ENCODE measurements at regions not wholly inside any gene's neighbourhood (a gene's known extent, or its start where the extent isn't known, plus 50 kb on each side); places are given as distances from the start of the nearest gene placed in this dataset.

DNA sequence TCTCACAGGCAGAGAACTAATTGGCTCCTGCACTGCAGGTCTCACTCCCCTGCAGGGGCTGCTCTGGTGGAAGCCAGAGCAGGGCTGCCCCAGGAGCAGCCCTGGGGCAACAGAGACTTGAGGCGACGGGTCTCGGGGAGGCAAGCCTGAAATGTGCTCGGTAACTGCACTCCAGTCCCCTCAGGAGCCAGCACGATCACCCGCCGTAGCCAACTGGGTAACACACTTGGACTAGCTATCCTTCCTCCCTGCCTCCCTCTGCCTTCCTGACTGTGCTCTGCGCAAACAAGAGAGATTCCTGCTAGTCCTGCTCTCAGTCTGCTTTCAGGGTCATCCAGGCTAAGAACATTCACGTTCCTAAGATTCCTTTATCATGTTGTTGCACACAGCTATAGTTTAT, 140.7 kb upstream of the NSMCE3 start:
- TF ChIP-seq JUND (IDR thresholded peaks at IDR 0.05; ENCODE audit: low read depth), result no peak
- in situ Hi-C loops (cut with HindIII; ENCODE audit: low pct_unique_long_range_greater_than_20kb, low sequenced_read_pairs), result no loop called here

DNA sequence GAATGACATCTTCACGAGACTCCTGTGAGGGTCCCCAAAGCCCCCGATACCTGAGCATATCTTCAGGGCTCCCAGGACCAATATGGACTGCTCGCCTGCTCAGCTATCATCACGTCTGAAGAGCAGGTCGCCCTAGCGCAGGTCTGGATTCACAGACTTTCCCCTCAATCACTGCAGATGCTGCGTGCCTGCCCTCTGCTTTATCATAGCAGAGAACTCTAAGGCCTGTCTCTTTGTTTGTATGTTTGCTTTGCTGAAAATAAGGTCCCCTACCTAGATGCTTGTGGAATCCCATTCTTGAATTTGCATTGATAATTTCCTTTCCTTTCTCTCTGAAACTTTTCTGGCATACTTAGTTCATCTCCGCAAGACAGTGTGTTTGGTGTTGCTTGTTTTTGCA, 140.3 kb upstream of the NSMCE3 start:
- no peak for DNase-seq (ENCODE audit: low read depth in 1 of 2, low spot score in 1 of 2)
- TF ChIP-seq JUND (IDR thresholded peaks at IDR 0.05; ENCODE audit: low read depth), result no peak
- in situ Hi-C loops (cut with HindIII; ENCODE audit: low pct_unique_long_range_greater_than_20kb, low sequenced_read_pairs), result no loop called here

More for the DNA sequence above, 140.7 kb upstream of the NSMCE3 start:
- DNase-seq (ENCODE audit: low read depth in 1 of 2, low spot score in 1 of 2), result peak in 1 of 2 experiments; percentile 44

DNA sequence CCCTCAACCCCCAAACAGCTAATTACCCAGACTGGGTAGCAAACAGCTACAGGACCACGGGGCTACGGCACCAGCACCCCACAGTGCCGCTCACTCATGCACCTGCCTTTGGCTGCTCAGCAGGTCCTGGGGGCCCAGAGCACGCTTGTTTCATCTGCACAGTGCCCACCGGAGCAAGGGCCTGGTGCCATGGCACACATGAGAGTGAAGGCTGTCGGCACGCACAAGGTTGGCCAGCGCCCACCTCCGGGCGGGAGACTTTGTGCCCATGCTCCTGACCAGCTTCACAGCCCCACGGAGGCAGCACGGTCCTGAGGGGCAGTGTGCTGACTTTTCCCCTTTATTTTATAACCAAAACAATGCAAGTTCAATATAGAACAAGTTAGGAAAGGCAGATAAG, 135.9 kb upstream of the NSMCE3 start:
- no peak for DNase-seq (ENCODE audit: low read depth in 1 of 2, low spot score in 1 of 2)
- in situ Hi-C loops (cut with HindIII; ENCODE audit: low pct_unique_long_range_greater_than_20kb, low sequenced_read_pairs), result no loop called here
- no peak for TF ChIP-seq JUND (IDR thresholded peaks at IDR 0.05; ENCODE audit: low read depth)

DNA sequence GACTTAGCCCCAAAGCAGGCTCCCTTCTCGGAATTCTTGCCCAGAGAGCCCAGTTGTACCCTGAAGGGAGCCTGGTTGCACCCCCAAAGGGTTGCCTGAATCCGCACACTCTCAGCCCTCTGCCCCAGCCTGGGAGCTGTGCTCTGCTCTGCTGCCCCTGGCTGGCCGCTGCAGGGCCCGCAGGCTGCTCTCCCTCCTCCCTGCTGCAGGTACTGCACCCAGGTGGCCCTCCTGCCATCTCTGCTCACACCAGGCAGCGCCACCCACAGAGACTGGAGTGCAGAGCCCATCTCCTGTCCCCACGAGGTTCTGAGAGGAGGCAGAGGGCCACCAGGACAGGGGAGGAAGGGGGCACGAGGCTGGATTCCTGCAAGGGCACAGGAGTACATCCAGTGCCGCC, 134.2 kb upstream of the NSMCE3 start:
- peak in 1 of 2 experiments; percentile 51 for DNase-seq (ENCODE audit: low read depth in 1 of 2, low spot score in 1 of 2)
- in situ Hi-C loops (cut with HindIII; ENCODE audit: low pct_unique_long_range_greater_than_20kb, low sequenced_read_pairs), result no loop called here
- TF ChIP-seq JUND (IDR thresholded peaks at IDR 0.05; ENCODE audit: low read depth), result no peak

DNA sequence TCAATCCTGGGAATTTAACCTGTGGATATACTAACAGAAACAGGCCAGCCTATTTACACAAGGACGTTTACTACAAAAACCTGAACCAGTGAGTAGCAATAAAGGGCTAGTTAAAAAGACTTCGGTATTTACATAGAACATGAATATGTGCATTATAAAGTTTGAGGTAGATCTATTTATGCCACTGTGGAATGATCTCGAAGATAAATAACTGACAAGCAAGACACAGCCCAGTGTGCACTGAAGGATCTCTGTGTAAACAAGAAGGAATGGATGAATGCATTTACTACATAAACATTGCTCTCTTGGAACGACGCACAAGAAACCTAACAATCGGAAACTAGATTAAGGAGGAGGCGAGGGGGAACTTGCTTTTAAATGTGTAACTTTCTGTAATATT, 132.0 kb upstream of the NSMCE3 start:
- in situ Hi-C loops (cut with HindIII; ENCODE audit: low pct_unique_long_range_greater_than_20kb, low sequenced_read_pairs), result no loop called here
- TF ChIP-seq JUND (IDR thresholded peaks at IDR 0.05; ENCODE audit: low read depth), result no peak

DNA sequence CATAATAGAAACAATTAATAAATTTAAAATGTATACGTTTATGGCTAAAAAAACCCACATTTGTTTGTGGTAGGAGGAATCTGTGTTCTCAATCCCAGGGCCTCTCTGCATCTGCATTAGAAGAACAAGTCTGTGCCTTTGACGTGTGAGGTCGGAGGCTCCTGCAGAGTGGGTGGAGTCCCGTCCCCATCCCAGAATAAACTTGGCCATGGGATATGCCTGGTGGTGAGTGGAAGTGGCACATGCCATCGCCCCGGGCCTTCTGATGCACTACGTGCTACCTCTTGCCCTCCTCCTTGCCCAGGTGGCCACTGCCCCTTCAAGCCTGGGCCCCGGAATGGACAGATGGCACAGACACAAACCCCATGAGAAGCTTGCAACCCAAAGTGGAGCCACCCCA, 131.1 kb upstream of the NSMCE3 start:
- in situ Hi-C loops (cut with HindIII; ENCODE audit: low pct_unique_long_range_greater_than_20kb, low sequenced_read_pairs), result no loop called here
- no peak for DNase-seq (ENCODE audit: low read depth in 1 of 2, low spot score in 1 of 2)
- no peak for TF ChIP-seq JUND (IDR thresholded peaks at IDR 0.05; ENCODE audit: low read depth)

More for the DNA sequence above, 132.0 kb upstream of the NSMCE3 start:
- no peak for DNase-seq (ENCODE audit: low read depth in 1 of 2, low spot score in 1 of 2)

DNA sequence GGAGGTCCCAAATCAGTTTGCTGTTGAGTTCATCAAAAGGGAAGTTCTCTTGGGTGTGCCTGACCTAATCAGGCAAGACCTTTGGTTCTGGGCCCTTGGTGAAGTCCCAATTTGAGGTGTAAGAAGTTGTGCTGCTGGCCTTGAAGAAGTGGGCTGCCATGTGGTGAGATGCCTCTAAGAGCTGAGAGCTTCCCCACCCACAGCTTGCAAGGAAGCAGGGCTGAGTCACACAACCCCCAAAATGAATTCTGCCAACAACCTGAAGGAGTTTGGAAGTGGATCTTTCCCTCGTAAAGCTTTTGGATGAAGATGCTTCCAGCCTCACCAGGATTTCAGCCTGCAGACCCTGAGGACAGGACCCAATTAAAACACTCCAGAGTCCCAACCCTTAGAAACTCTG, 129.3 kb upstream of the NSMCE3 start:
- no peak for TF ChIP-seq JUND (IDR thresholded peaks at IDR 0.05; ENCODE audit: low read depth)
- in situ Hi-C loops (cut with HindIII; ENCODE audit: low pct_unique_long_range_greater_than_20kb, low sequenced_read_pairs), result no loop called here

DNA sequence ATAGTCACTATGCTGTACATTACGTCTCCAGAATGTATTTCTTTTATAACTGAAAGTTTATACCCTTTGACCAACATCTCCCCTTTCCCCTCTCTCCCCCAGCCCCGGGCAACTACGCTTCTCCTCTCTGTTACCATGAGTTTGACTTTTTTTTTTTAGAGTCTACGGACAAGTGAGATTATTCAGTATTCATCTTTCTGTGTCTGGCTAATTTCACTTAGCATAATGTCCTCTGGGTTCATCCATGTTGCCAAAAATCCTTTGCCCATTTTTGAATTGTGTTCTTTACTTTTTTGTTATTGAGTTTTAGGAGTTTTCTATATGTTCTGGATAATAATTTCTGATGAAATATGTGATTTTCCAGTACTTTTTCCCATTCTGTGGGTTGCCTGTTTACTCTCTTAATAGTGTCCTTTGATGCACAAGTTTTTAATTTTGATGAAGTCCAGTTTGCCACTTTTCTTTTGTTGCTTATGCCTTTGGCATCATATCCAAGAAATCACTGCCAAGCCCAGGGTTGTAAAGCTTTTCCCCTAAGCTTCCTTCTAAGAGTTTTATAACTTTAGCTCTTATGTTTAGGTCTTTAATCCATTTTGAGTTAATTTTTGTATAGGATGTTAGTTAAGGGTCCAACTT, 126.7 kb upstream of the NSMCE3 start:
- in situ Hi-C loops (cut with HindIII; ENCODE audit: low pct_unique_long_range_greater_than_20kb, low sequenced_read_pairs), result no loop called here
- no peak for DNase-seq (ENCODE audit: low read depth in 1 of 2, low spot score in 1 of 2)
- no peak for TF ChIP-seq JUND (IDR thresholded peaks at IDR 0.05; ENCODE audit: low read depth)

More for the DNA sequence above, 129.3 kb upstream of the NSMCE3 start:
- no peak for DNase-seq (ENCODE audit: low read depth in 1 of 2, low spot score in 1 of 2)

DNA sequence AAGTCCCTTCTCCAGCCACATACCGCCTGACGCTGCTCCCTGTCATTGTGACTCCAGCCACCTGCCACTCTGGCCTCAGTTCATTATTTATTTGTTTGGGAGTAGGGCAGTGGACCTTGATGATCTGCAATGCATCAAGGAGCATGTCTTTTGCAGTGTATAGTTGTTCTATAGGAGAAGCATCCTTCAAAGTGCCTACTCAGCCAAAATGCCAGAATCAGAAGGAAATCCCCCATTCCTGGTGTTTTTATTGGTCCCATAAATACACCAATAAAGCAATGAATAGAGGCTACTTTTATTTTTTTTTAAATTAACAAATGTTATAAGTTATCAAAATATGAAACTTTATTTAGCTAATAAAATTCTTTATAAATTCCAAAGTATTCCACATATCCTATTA, 123.8 kb upstream of the NSMCE3 start:
- no peak for TF ChIP-seq JUND (IDR thresholded peaks at IDR 0.05; ENCODE audit: low read depth)
- no peak for DNase-seq (ENCODE audit: low read depth in 1 of 2, low spot score in 1 of 2)
- in situ Hi-C loops (cut with HindIII; ENCODE audit: low pct_unique_long_range_greater_than_20kb, low sequenced_read_pairs), result no loop called here

DNA sequence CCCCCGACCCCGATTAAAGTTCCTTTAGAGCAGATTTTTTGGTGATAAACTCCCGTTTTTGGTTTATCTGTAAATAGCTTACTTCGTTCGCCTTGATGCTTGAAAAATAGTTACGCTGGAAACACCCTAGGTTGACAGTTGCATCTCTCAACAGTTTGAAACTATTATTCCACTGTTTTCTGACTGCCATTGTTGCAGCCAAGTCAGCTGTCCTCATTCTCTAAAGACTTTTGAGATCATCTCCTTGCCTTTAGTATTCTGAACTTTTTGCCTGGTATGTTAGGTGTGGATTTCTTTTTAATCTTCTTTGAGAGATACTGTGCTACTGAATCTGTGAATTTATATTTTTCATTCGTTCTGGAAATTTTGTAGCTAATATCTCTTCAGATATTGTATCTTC, 122.7 kb upstream of the NSMCE3 start:
- DNase-seq (ENCODE audit: low read depth in 1 of 2, low spot score in 1 of 2), result no peak
- TF ChIP-seq JUND (IDR thresholded peaks at IDR 0.05; ENCODE audit: low read depth), result no peak
- in situ Hi-C loops (cut with HindIII; ENCODE audit: low pct_unique_long_range_greater_than_20kb, low sequenced_read_pairs), result no loop called here

DNA sequence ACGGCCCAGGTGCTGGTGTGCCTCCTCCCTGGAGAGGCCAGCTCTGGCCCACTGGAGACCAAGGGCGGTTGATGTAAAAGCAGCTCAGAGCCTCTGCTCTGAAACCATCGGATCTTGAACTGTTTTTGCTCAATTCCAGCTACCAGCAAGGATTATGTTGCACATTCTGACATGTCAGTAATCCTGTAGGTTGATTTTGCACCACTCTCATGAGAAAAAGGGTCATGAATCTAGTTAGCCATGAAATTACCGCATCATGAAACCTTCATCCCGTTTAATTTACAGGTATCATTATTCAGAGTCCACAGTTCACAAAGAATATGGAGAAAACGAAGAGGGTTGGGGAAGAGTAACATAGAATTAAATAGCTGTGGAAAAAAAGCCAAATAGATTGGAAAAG, 120.4 kb upstream of the NSMCE3 start:
- in situ Hi-C loops (cut with HindIII; ENCODE audit: low pct_unique_long_range_greater_than_20kb, low sequenced_read_pairs), result no loop called here
- no peak for DNase-seq (ENCODE audit: low read depth in 1 of 2, low spot score in 1 of 2)
- no peak for TF ChIP-seq JUND (IDR thresholded peaks at IDR 0.05; ENCODE audit: low read depth)

DNA sequence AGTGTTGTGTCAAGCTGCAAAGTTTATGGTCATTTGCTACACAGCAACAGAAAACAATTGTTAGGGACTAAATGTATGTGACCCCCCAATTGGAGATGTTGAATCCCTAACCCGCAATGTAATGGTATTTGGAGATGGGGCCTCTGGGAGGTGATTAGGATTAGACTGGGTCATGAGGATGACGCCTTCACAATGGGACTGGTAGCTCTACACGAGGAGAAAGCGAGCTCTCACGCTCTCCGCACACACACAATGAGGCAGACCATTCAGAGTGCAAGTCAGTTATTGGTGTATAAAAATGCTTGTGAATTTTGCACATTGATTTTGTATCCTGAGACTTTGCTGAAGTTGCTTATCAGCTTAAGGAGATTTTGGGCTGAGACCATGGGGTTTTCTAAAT, 116.9 kb upstream of the NSMCE3 start:
- no peak for TF ChIP-seq JUND (IDR thresholded peaks at IDR 0.05; ENCODE audit: low read depth)
- no peak for DNase-seq (ENCODE audit: low read depth in 1 of 2, low spot score in 1 of 2)
- in situ Hi-C loops (cut with HindIII; ENCODE audit: low pct_unique_long_range_greater_than_20kb, low sequenced_read_pairs), result no loop called here

DNA sequence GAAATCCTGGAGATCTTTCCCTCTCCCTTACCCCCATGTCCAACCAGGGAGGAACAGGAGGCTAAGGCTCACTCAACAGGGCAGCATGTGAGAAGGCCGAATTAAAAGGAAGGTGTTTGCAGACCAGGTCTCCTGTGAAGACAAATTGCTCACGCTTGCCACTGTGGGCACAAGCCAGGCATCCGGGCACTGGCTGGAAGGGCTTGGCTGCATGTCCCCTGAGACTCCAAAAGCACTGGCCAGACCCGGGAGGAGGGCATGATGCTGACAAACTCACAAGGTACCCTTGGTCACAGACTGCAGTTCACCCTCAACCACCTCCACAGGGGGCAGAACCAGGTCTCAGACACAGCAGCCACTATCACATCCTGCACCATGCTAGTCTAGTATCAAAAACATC, 113.7 kb upstream of the NSMCE3 start:
- in situ Hi-C loops (cut with HindIII; ENCODE audit: low pct_unique_long_range_greater_than_20kb, low sequenced_read_pairs), result no loop called here
- TF ChIP-seq JUND (IDR thresholded peaks at IDR 0.05; ENCODE audit: low read depth), result no peak
- DNase-seq (ENCODE audit: low read depth in 1 of 2, low spot score in 1 of 2), result no peak

DNA sequence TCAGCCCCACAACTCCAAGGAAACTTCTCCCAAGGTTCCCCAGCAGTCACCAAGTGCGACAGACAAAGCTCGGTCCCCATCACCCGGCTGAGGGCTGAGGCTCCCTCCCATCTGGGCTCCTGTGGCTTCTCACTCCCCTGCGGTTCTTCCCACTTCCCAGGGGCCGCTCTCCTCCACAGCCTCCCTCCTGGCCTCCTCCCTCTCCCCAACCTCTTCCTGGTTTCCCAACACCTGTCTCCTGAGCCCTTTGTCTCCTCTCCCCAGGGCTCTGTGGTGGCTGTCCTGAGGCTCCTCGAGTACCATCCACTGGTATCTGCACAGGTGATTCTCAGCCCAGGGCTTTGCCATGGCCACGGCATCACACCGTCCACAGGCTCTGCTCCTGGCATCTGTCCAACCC, 113.2 kb upstream of the NSMCE3 start:
- in situ Hi-C loops (cut with HindIII; ENCODE audit: low pct_unique_long_range_greater_than_20kb, low sequenced_read_pairs), result no loop called here
- no peak for DNase-seq (ENCODE audit: low read depth in 1 of 2, low spot score in 1 of 2)
- TF ChIP-seq JUND (IDR thresholded peaks at IDR 0.05; ENCODE audit: low read depth), result no peak
